Neural progenitor cell (in vitro differentiated cells): ENCODE measurements at regions not wholly inside any gene's neighbourhood (a gene's known extent, or its start where the extent isn't known, plus 50 kb on each side); places are given as distances from the start of the nearest gene placed in this dataset.
"Not testable (repeated sequence)": the region's sequence is repeated elsewhere in the genome, so short reads cannot be mapped to it uniquely, and the experiment has no call there.

ENCODE experiments used
- DNase-seq: peaks from one replicate; pipeline ENCODE4 v3.0.0-alpha.2; 2016; ENCODE audit warnings: low spot score
- H2AFZ ChIP-seq: fragments of 200-600 bp; sonication (generic); replicated peaks from 2 replicates; pipeline ENCODE4 v1.6.1; 2016; ENCODE audit warnings: antibody characterized with exemption
- H3F3A ChIP-seq: fragments of 200-600 bp; sonication (generic); 2 replicates; pipeline ENCODE4 v1.6.1; 2016; ENCODE audit warnings: antibody characterized with exemption, low read depth
- H3K27ac ChIP-seq: fragments of 200-600 bp; sonication (generic); 2 replicates; pipeline ENCODE4 v1.5.1; 2016; ENCODE audit warnings: mild to moderate bottlenecking
- H3K27me3 ChIP-seq: fragments of 200-600 bp; sonication (generic); 2 replicates; pipeline ENCODE4 v1.6.1; 2016; ENCODE audit warnings: mild to moderate bottlenecking, moderate library complexity
- H3K36me3 ChIP-seq: fragments of 200-600 bp; sonication (generic); 2 replicates; pipeline ENCODE4 v1.5.1; 2016
- H3K4me1 ChIP-seq: fragments of 200-600 bp; sonication (generic); 2 replicates; pipeline ENCODE4 v1.6.1; 2016; ENCODE audit warnings: mixed run types
- H3K4me2 ChIP-seq: fragments of 200-600 bp; sonication (generic); 2 replicates; pipeline ENCODE4 v1.6.1; 2016
- H3K4me3 ChIP-seq: fragments of 200-600 bp; sonication (generic); 2 replicates; pipeline ENCODE4 v1.5.1; 2016
- H3K79me2 ChIP-seq: fragments of 200-600 bp; sonication (generic); 2 replicates; pipeline ENCODE4 v1.6.1; 2016; ENCODE audit warnings: low read depth
- H3K9ac ChIP-seq: fragments of 200-600 bp; sonication (generic); 2 replicates; pipeline ENCODE4 v1.6.1; 2016
- H3K9me3 ChIP-seq: fragments of 200-600 bp; sonication (generic); 2 replicates; pipeline ENCODE4 v1.5.1; 2016; ENCODE audit warnings: low read depth
- H4K20me1 ChIP-seq: fragments of 200-600 bp; sonication (generic); 2 replicates; pipeline ENCODE4 v1.6.1; 2016; ENCODE audit warnings: low read depth
- H3K27ac Mint-ChIP-seq: 3 replicates; pipeline ENCODE4 v1.8.0; 2021; ENCODE audit warnings: mixed read lengths
- H3K27me3 Mint-ChIP-seq: 2 replicates; pipeline ENCODE4 v1.8.0; 2022; ENCODE audit warnings: low read depth, mild to moderate bottlenecking, inconsistent platforms, moderate library complexity, mixed read lengths; ENCODE audit not compliant: insufficient read depth
- H3K36me3 Mint-ChIP-seq: 3 replicates; pipeline ENCODE4 v1.8.0; 2021; ENCODE audit warnings: mixed read lengths
- H3K4me1 Mint-ChIP-seq: 3 replicates; pipeline ENCODE4 v1.8.0; 2021; ENCODE audit warnings: mixed read lengths
- H3K4me3 Mint-ChIP-seq: 3 replicates; pipeline ENCODE4 v1.8.0; 2021; ENCODE audit warnings: mild to moderate bottlenecking, moderate library complexity, mixed read lengths
- H3K9me3 Mint-ChIP-seq: 3 replicates; pipeline ENCODE4 v1.8.0; 2020; ENCODE audit warnings: mixed read lengths
- CTCF ChIP-seq: fragments of 200-600 bp; sonication (generic); IDR thresholded peaks from 2 replicates; pipeline ENCODE4 v1.5.1; 2017; ENCODE audit warnings: antibody characterized with exemption, mild to moderate bottlenecking
- EZH2 ChIP-seq: fragments of 200-600 bp; sonication (generic); IDR thresholded peaks from 2 replicates; pipeline ENCODE4 v1.6.1; 2017; ENCODE audit warnings: antibody characterized with exemption, mild to moderate bottlenecking, moderate library complexity
- EZH2phosphoT487 ChIP-seq: fragments of 200-600 bp; sonication (generic); IDR thresholded peaks from 2 replicates; pipeline ENCODE4 v1.6.1; 2017; ENCODE audit warnings: antibody characterized with exemption

- Histone ChIP-seq H3K9ac (no peak overlapping the region), H4K20me1 (no peaks in the 10 kb centered on the region), H3K27me3 (no peaks in the 10 kb centered on the region), H3F3A (no peaks in the 10 kb centered on the region), H3K79me2 (no peaks in the 10 kb centered on the region), H3K4me1 (no peaks in the 10 kb centered on the region), H2AFZ (no peak overlapping the region), H3K36me3 (no peaks in the 10 kb centered on the region), H3K4me3 (no peak overlapping the region), H3K4me2 (no peak overlapping the region), H3K27ac (no peak overlapping the region), H3K9me3 (no peaks in the 10 kb centered on the region)
- TF ChIP-seq EZH2phosphoT487 (no peak), CTCF (no peak), EZH2 (no peak)
- H3K27ac Mint-ChIP-seq = no peak overlapping the region
- no peak overlapping the region for H3K4me3 Mint-ChIP-seq
- no peaks in the 10 kb centered on the region for H3K27me3 Mint-ChIP-seq
- no peaks in the 10 kb centered on the region for H3K4me1 Mint-ChIP-seq
- no peak for DNase-seq
- no peaks in the 10 kb centered on the region for H3K9me3 Mint-ChIP-seq
- no peaks in the 10 kb centered on the region for H3K36me3 Mint-ChIP-seq
Measured at GRCh38 chr5:97501286-97501964, 318.4 kb upstream of the RIOK2 start.

- Histone ChIP-seq H3K4me3 (no peak overlapping the region), H3K9ac (no peak overlapping the region), H3K36me3 (no peaks in the 10 kb centered on the region), H3K4me2 (no peak overlapping the region), H3K9me3 (no peaks in the 10 kb centered on the region), H3K4me1 (no peaks in the 10 kb centered on the region), H2AFZ (no peak overlapping the region), H4K20me1 (no peaks in the 10 kb centered on the region), H3K27me3 (no peaks in the 10 kb centered on the region), H3K27ac (no peak overlapping the region), H3F3A (no peaks in the 10 kb centered on the region), H3K79me2 (no peaks in the 10 kb centered on the region)
- TF ChIP-seq EZH2phosphoT487 (no peak), EZH2 (no peak), CTCF (no peak)
- H3K4me3 Mint-ChIP-seq = no peak overlapping the region
- no peak overlapping the region for H3K27ac Mint-ChIP-seq
- H3K4me1 Mint-ChIP-seq = no peaks in the 10 kb centered on the region
- DNase-seq = no peak
- H3K36me3 Mint-ChIP-seq = no peaks in the 10 kb centered on the region
- H3K9me3 Mint-ChIP-seq = peaks cover 2% of the 10 kb centered on the region
- no peaks in the 10 kb centered on the region for H3K27me3 Mint-ChIP-seq
Measured at GRCh38 chr5:97501965-97502305, 318.9 kb upstream of the RIOK2 start.

- no peak overlapping the region for H3K4me3 Mint-ChIP-seq
- Histone ChIP-seq H3K79me2 (no peaks in the 10 kb centered on the region), H3K36me3 (no peaks in the 10 kb centered on the region), H4K20me1 (no peaks in the 10 kb centered on the region), H2AFZ (peak overlapping the region; percentile 19), H3K9ac (no peak overlapping the region), H3K27ac (no peak overlapping the region), H3K9me3 (no peaks in the 10 kb centered on the region), H3K4me2 (no peak overlapping the region), H3K27me3 (no peaks in the 10 kb centered on the region), H3F3A (no peaks in the 10 kb centered on the region), H3K4me3 (no peak overlapping the region), H3K4me1 (peaks cover 4% of the 10 kb centered on the region)
- no peak overlapping the region for H3K27ac Mint-ChIP-seq
- TF ChIP-seq EZH2 (no peak), EZH2phosphoT487 (no peak)
- no peaks in the 10 kb centered on the region for H3K4me1 Mint-ChIP-seq
- peaks cover 2% of the 10 kb centered on the region for H3K9me3 Mint-ChIP-seq
- no peaks in the 10 kb centered on the region for H3K27me3 Mint-ChIP-seq
- no peaks in the 10 kb centered on the region for H3K36me3 Mint-ChIP-seq
- no peak for DNase-seq
Measured at GRCh38 chr5:97508864-97509263, 325.8 kb upstream of the RIOK2 start.

- not testable (repeated sequence) for H3K9me3 ChIP-seq, H3F3A ChIP-seq, H3K9ac ChIP-seq, H3K9me3 Mint-ChIP-seq, H3K4me1 Mint-ChIP-seq, H3K4me3 ChIP-seq, H3K4me2 ChIP-seq, DNase-seq, H3K36me3 Mint-ChIP-seq, H3K27ac ChIP-seq, H3K4me3 Mint-ChIP-seq, H2AFZ ChIP-seq, H3K27me3 ChIP-seq, H4K20me1 ChIP-seq, H3K27me3 Mint-ChIP-seq, H3K36me3 ChIP-seq, H3K27ac Mint-ChIP-seq, H3K4me1 ChIP-seq, H3K79me2 ChIP-seq
Measured at GRCh38 chr5:97519565-97519964, 336.5 kb upstream of the RIOK2 start.

- H3K36me3 ChIP-seq, H3K9ac ChIP-seq, H3K9me3 Mint-ChIP-seq, H3F3A ChIP-seq, H3K4me1 ChIP-seq, H4K20me1 ChIP-seq, H3K36me3 Mint-ChIP-seq, H3K79me2 ChIP-seq, H3K4me3 Mint-ChIP-seq, DNase-seq, H2AFZ ChIP-seq, H3K27ac Mint-ChIP-seq, H3K27me3 ChIP-seq, H3K27ac ChIP-seq, H3K4me2 ChIP-seq, H3K27me3 Mint-ChIP-seq, H3K4me3 ChIP-seq, H3K4me1 Mint-ChIP-seq, H3K9me3 ChIP-seq: not testable (repeated sequence)
Measured at GRCh38 chr5:97523336-97523735, 340.3 kb upstream of the RIOK2 start.
